Activated T-cell treated with anti-CD3 and anti-CD28 coated beads, Interleukin-2, amount 50 U/mL, for 4 hours (primary cell): ENCODE measurements at regions not wholly inside any gene's neighbourhood (a gene's known extent, or its start where the extent isn't known, plus 50 kb on each side); places are given as distances from the start of the nearest gene placed in this dataset.
A peak's percentile ranks its signal among the peaks of the same experiment; 100 is the strongest.

Experiments used
- ATAC-seq, 2 donors: fragments of 200-7000 bp; cut with Tn5 transposase; one replicate each; pipeline ENCODE4 v1.10.0; 2021
- DNase-seq: peaks from one replicate; pipeline ENCODE4 v3.0.0-alpha.2; 2020
- H3K27me3 Mint-ChIP-seq: one replicate; pipeline ENCODE4 v1.8.0; 2021; ENCODE audit warnings: low read depth, mixed read lengths
- H3K36me3 Mint-ChIP-seq: one replicate; pipeline ENCODE4 v1.8.0; 2022; ENCODE audit warnings: mixed read lengths; ENCODE audit not compliant: insufficient read depth
- H3K4me1 Mint-ChIP-seq: one replicate; pipeline ENCODE4 v1.8.0; 2021; ENCODE audit warnings: low read depth, mixed read lengths
- H3K4me3 Mint-ChIP-seq: one replicate; pipeline ENCODE4 v1.8.0; 2021; ENCODE audit warnings: mild to moderate bottlenecking, moderate library complexity, mixed read lengths
- H3K9me3 Mint-ChIP-seq: one replicate; pipeline ENCODE4 v1.8.0; 2021; ENCODE audit warnings: mixed read lengths

DNA sequence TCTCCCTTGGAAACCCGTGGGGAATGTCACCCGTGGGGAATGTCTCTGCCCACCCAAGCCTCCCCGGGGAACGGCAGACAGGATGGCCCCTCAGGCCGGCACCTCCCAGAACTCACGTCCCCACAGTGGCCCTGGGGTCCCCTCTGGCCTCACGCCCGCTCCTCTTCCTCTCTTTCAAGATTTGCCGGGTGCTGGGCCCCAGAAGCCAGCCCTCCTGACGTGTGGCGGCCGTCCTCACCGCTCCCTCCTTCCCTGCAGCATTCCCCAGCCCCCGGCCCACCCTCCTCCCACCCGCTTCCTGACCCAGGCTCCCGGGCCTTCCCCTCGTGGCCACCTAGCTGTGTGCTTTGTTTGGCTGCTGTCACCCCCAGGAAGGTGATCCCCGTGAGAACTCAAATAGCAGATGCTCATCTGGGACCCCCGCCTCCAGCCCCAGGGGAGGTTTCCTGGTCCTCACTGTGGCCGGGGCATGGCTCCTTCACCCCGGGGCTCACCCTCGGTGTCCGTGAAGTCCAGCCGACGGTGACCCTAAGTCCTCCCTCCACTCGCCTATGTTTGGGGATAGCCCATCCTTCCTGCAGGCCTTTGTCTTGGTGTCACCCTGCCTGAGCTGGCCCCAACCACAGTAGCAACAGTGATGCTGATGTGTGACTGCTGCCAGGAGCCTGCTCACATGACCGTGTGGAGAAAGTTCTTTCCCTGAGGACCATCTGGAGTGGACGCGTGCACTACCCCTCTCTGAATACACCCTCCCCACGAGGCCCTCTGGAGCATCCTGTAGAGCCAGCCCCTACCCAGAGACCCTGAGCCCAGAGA lies 163.3 kb upstream of the IER5L start:
- DNase-seq = no peak
- Mint-ChIP-seq H3K36me3 (no peaks in the 10 kb centered on the region), H3K4me1 (peaks cover 5% of the 10 kb centered on the region), H3K4me3 (no peak overlapping the region), H3K27me3 (peaks cover 2% of the 10 kb centered on the region), H3K9me3 (no peaks in the 10 kb centered on the region)
- no peak for ATAC-seq

DNA sequence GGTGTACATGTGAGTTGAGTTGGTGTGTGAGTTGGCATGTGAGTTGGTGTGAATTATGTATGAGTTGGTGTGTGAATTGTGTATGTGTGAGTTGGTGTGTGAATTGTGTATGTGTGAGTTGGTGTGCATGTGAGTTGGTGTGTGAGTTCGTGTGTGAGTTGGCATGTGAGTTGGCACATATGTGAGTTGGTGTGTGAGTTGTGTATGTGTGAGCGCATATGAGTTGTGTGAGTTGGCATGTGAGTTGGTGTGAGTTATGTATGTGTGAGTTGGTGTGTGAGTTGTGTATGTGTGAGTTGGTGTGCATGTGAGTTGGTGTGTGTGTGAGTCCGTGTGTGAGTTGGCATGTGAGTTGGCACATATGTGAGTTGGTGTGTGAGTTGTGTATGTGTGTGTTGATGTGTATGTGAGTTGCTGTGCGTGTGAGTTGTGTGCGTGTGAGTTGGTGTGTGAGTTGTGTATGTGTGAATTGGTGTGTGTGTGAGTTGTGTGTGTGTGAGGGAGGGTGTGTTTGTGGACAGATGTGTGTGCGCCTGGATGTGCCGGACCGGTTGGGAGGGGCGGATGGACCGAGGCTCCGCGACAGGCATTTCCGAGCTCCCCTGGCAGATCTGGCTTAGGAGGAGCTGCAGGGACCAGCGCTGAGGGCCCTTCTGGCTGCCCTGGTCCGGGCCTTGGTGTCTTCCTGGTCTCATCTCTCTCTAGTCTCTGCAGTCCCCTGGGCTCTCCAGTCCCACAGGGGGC lies 162.5 kb upstream of the IER5L start:
- Mint-ChIP-seq H3K36me3 (no peaks in the 10 kb centered on the region), H3K27me3 (peaks cover 2% of the 10 kb centered on the region), H3K4me1 (peaks cover 11% of the 10 kb centered on the region), H3K9me3 (no peaks in the 10 kb centered on the region), H3K4me3 (no peak overlapping the region)
- DNase-seq (no peak), ATAC-seq (no peak)

DNA sequence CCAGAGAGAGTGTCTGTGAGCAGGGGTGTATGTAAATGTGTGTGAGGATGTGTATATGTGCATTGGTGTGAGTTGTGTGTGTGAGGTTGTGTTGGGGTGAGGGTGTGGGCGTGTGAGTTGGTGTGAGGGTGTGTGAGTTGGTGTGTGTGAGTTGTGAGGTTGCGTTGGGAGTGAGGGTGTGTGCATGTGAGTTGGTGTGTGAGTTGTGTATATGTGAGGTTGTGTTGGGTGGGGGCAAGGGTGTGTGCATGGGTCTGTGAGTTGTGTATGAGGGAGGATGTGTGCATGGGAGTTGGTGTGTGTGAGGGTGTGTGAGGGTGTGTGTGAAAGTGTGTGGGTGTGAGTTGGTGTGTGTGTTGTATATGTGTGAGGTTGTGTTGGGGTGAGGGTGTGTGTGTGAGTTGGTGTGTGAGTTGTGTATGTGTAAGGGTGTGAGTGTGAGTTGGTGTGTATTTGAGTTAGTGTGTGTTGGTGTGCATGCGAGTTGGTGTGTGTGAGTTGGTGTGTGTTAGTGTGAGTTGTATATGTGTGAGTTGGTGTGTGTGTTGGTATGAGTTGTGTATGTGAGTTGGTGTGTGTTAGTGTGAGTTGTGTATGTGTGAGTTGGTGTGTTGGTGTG lies 161.6 kb upstream of the IER5L start:
- ATAC-seq = no peak
- H3K27me3 Mint-ChIP-seq = peaks cover 2% of the 10 kb centered on the region
- no peak overlapping the region for H3K4me3 Mint-ChIP-seq
- no peaks in the 10 kb centered on the region for H3K36me3 Mint-ChIP-seq
- no peak for DNase-seq
- peaks cover 13% of the 10 kb centered on the region for H3K4me1 Mint-ChIP-seq
- no peaks in the 10 kb centered on the region for H3K9me3 Mint-ChIP-seq

DNA sequence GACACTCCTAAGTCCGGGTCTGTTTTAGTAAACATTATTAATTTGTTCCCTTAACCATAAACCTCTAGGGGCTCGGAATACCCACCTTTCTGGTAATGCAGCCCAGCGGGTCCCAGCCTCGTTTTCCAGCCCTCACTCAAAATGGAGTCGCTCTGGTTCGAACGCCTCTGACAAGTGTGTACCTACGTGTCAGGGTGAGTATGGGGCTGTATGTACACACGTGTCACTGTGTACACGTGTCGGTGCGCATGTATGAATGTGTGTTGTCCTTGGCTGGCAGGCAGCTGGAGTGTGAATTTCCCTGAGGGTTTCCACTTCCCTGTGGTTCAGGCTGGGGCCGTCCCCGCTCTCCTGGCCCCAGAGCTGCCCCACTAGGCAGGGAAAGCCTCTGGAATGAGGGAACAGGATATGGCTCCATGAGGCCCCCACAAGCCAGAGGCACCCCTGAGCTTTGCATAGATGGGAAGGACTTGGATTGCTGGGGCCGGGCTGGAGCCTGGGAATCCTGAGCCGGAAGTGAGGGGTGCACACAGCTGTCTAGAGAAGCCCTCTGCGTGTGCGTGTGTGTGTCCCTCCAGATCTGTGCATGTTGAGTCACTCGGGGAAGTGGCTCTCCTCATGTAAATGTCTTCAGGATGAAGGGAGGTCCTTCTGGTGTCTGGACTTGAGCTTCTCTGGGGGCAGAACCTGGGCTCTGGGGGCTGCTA lies 160.8 kb upstream of the IER5L start:
- Mint-ChIP-seq H3K9me3 (no peaks in the 10 kb centered on the region), H3K27me3 (peaks cover 6% of the 10 kb centered on the region), H3K36me3 (no peaks in the 10 kb centered on the region), H3K4me3 (no peak overlapping the region), H3K4me1 (peaks cover 18% of the 10 kb centered on the region)
- DNase-seq (no peak), ATAC-seq (no peak)

DNA sequence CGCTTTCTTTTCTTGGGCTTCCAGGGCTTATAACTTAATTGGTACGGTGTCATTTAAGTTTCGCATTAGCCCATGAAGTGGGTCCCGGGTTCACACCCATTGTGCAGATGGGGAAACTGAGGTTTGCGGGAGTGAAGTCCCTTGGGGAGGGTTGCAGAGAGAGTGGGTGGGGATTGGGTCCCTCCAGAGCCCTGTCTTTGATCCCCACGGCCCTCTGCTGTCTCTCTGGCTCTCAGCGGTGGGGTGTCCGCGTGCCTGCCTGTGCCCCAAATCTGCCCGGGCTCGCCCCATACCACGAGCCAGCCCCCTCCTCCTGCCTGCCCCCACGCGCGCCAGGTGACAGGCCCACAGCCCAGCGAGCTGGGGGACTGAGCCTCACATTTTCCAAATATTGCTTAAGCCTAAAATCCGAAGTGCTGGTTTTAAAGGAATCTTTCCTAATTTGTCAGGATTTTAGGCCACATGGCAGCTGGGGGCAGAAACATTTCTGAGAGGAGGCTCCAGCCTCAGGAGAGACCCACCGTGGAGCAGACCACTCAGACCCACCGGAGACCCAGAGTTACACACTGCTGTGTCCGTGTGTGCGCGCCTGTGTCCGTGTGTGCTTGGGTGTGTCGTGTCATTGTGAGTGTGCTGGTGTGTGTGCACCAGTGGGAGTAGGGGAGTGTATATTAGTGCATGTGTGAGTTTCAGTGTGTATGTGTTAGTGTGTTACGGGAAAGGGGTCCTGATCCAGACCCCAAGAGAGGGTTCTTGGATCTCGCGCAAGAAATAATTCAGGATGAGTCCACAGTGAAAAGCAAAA lies 159.5 kb upstream of the IER5L start:
- peak overlapping the region; percentile 80 for H3K4me3 Mint-ChIP-seq
- H3K27me3 Mint-ChIP-seq = peaks cover 9% of the 10 kb centered on the region
- ATAC-seq (no peak), DNase-seq (no peak)
- H3K9me3 Mint-ChIP-seq = no peaks in the 10 kb centered on the region
- H3K36me3 Mint-ChIP-seq = no peaks in the 10 kb centered on the region
- peaks cover 21% of the 10 kb centered on the region for H3K4me1 Mint-ChIP-seq

DNA sequence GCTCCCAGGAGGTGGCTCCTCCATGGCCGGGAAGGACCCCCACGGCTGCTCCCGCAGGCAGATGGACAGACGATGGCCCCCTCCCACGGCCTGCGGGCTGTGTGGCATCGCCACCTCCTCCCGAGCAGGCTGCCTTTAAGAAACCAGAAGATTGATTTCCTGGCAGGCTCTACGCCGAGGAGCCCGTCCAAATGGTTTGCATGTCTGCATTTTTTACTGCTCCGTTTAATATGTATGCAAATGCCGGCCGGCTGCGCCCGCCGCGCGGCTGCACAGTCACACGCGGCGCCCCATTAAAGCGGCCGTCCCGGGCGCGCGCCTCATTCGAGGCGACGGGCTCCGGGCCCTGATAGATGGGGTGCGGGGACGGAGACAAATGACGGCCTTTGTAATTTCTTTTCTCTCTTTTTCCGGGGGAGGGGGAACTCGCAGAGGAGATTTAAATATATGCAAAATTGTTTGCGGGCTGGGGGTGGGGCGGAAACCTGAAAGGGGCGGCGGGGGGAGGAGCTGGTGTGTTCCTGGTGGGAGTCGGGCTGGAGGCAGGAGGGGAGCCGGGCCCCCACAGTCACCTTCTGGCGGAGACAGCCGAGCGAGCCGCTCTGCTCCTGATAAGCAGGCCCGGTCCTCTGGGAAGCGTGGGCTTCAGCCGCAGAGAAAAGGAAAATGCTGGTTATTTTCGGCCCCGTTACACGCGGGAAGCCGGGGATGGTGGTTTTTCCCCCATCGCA lies 158.7 kb upstream of the IER5L start:
- DNase-seq (peak; percentile 14), ATAC-seq (peak; percentile 61 to 69)
- H3K27me3 Mint-ChIP-seq = peaks cover 9% of the 10 kb centered on the region
- no peaks in the 10 kb centered on the region for H3K36me3 Mint-ChIP-seq
- no peaks in the 10 kb centered on the region for H3K9me3 Mint-ChIP-seq
- H3K4me3 Mint-ChIP-seq = peak overlapping the region; percentile 80
- H3K4me1 Mint-ChIP-seq = peaks cover 21% of the 10 kb centered on the region

DNA sequence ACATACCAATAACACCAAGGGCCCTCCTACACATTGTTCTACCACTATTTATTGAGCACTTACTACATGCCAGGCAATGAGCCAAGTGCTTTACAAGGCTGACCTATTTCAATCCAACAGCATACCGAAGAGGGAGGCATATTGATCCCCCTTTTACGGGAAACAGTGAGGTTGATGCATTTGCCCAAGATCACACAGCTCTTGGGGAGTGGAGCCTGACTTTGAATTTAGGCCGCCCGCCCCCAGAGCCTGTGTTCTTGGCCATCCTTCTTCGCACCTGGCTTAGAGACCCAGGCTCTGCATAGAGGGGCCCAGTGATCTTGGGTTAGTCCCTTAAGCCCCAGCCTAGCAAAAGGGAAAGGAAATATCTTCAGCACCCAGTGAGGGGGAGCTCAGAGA lies 158.1 kb upstream of the IER5L start:
- peak overlapping the region; percentile 80 for H3K4me3 Mint-ChIP-seq

DNA sequence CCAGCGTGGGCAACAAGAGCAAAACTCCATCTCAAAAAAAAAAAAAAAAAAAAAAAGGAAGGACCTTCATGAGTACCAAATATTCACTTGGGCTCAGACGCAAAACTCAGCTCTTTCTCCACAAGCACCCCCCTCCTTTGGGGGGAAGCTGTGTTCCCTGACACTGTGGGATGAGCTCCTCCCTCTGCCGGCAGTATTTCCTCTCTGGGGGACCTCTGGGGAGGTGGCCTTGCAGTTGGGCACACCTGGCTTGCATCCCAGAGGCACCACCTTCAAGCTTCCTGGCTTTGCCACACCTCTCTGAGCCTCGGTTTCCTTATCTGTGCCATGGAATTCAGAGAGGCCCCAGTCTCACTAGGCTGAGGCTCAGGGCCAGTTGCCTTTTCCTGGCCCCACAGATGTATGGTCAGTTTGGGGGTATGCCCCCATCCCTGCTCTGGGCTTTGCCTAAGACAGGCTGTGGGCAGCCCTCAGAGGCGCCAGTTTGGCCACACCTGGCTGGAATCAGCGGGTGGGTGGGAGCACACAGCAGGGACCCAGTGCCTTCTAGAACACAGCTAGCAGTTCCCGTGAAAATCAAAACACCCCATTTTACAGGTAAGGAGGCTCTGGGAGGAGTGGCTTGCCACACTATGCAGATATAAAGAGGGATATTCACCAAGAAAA lies 157.5 kb upstream of the IER5L start:
- ATAC-seq (no peak), DNase-seq (no peak)
- peaks cover 21% of the 10 kb centered on the region for H3K4me1 Mint-ChIP-seq
- H3K9me3 Mint-ChIP-seq = peaks cover 6% of the 10 kb centered on the region
- H3K27me3 Mint-ChIP-seq = peaks cover 9% of the 10 kb centered on the region
- H3K36me3 Mint-ChIP-seq = no peaks in the 10 kb centered on the region
- H3K4me3 Mint-ChIP-seq = no peak overlapping the region

More for the DNA sequence above, 158.1 kb upstream of the IER5L start:
- Mint-ChIP-seq H3K4me1 (peaks cover 21% of the 10 kb centered on the region), H3K36me3 (no peaks in the 10 kb centered on the region), H3K9me3 (peaks cover under 1% of the 10 kb centered on the region), H3K27me3 (peaks cover 9% of the 10 kb centered on the region)
- no peak for DNase-seq
- ATAC-seq = no peak

DNA sequence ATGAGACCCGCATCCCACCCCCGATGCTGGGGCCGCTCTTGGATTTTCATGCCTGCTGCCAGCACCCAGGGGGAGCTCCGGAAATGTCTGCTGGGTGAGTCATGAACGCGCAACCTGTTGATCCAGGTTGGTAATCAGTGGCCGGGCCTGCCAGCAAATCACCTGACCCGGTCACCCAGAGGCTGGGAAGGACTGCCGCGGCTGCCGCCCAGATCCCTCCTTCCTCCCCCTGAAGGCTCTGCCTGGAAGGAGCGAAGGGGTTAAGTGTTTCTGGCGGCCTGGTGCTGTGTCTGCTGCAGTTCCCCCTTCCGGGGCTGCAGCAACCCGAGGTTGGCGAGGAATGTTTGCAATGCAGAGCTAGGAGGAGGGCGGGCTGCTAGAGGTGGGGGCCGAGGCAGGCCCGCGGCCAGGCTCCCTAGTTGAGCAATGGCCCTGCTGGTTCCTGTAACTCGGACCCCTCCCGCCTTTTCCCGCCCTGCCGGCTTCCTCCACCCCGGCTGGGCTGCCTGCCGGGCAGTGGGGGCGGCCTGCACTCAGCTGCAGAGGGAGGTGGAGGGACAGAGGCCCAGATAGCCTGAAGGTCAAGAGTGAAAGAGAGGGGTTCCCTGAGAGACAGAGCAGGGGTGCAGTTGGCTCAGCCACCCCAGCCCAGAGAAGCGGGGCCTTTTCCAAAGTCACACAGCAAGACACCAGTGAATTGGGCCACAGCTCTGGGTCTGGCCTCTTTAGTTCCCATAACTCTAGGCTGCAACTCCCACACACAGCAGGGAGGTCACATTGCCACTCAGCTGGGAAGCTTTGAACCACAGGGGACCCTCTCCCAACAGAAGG lies 156.3 kb upstream of the IER5L start:
- Mint-ChIP-seq H3K9me3 (peaks cover 6% of the 10 kb centered on the region), H3K27me3 (peaks cover 9% of the 10 kb centered on the region), H3K4me3 (peak overlapping the region; percentile 37), H3K4me1 (peaks cover 21% of the 10 kb centered on the region), H3K36me3 (no peaks in the 10 kb centered on the region)
- DNase-seq = peak; percentile 17
- ATAC-seq = peak; percentile 22 to 29

DNA sequence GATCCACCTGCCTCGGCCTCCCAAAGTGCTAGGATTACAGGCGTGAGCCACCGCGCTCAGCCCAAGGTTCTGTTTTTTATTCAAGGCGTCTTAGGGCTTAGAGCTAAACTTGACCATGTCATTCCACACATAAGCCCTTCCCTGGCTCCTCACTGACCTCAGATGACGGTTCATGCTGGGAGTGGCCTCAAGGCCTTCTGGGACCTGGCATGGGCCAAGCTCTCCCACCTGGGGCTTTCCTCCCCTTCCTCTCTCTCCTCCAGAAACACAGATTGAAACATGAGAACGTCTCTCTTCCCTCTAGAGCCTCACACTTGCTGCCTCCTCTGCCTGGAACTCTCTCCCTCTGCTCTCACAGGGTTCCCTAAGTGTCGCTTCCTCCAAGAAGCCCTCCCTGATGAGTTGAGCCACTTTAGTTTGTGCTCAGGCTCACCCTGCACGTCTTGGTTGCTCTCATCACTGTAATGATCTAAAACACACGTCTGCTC lies 155.6 kb upstream of the IER5L start:
- no peak overlapping the region for H3K4me3 Mint-ChIP-seq
- DNase-seq (no peak), ATAC-seq (no peak)
- H3K9me3 Mint-ChIP-seq = peaks cover 6% of the 10 kb centered on the region
- no peaks in the 10 kb centered on the region for H3K36me3 Mint-ChIP-seq
- H3K4me1 Mint-ChIP-seq = peaks cover 25% of the 10 kb centered on the region
- peaks cover 9% of the 10 kb centered on the region for H3K27me3 Mint-ChIP-seq

DNA sequence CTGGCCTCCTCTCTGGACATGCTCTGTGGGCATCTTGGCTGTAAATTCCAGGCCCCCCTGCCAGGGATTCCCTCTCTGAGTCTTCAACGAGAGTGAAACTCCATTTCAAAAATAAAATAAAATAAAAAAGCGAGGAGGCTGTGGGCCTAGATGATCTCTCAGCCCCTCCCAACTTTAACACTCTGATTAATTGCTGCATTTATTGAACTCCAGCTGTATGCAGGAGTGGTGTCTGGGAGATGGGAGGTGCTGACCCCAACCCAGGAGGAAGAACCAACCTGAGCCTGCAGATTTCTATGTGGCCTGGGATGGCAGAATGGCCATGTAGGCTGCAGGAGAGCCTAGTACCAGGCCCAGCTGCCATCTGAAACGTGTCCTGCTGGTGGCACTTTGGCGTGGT lies 154.5 kb upstream of the IER5L start:
- ATAC-seq = no peak
- Mint-ChIP-seq H3K27me3 (peaks cover 7% of the 10 kb centered on the region), H3K9me3 (peaks cover 6% of the 10 kb centered on the region), H3K4me1 (peaks cover 33% of the 10 kb centered on the region), H3K4me3 (no peak overlapping the region), H3K36me3 (no peaks in the 10 kb centered on the region)
- no peak for DNase-seq
